ENCODE measurements at regions not wholly inside any gene's neighbourhood (a gene's known extent, or its start where the extent isn't known, plus 50 kb on each side); places are given as distances from the start of the nearest gene placed in this dataset.

GRCh38 chr19:31600731-31601295 is 251.6 kb upstream of the TSHZ3 start:
- H3K27ac ChIP-seq (ENCODE audit: low read depth, low read length) = no peak overlapping the region
- no peaks in the 10 kb centered on the region for H3K36me3 ChIP-seq (ENCODE audit: insufficient read depth, low read length)
- no peak for TF ChIP-seq CTCF (IDR thresholded peaks at IDR 0.05; ENCODE audit: extremely low read depth, low read depth, low read length)
- H4K20me1 ChIP-seq (ENCODE audit: insufficient read depth, low read length) = no peaks in the 10 kb centered on the region
- no peak overlapping the region for H3K4me2 ChIP-seq (ENCODE audit: insufficient read depth, low read length)
- H3K79me2 ChIP-seq (ENCODE audit: insufficient read depth, low read length) = no peaks in the 10 kb centered on the region
- H3K4me1 ChIP-seq (ENCODE audit: insufficient read depth, low read length) = no peaks in the 10 kb centered on the region
- no peak overlapping the region for H2AFZ ChIP-seq (ENCODE audit: low read length)
- H3K4me3 ChIP-seq (ENCODE audit: insufficient read depth, low read length) = no peak overlapping the region
- no peaks in the 10 kb centered on the region for H3K27me3 ChIP-seq (ENCODE audit: insufficient read depth, low read length)
- H3K9me3 ChIP-seq (ENCODE audit: low read depth, low read length) = no peaks in the 10 kb centered on the region
- DNase-seq (ENCODE audit: insufficient read length, low spot score, missing footprints) = no peak

GRCh38 chr19:31601855-31602254 is 252.6 kb upstream of the TSHZ3 start:
- no peak for TF ChIP-seq CTCF (IDR thresholded peaks at IDR 0.05; ENCODE audit: extremely low read depth, low read depth, low read length)
- no peaks in the 10 kb centered on the region for H3K79me2 ChIP-seq (ENCODE audit: insufficient read depth, low read length)
- no peaks in the 10 kb centered on the region for H3K36me3 ChIP-seq (ENCODE audit: insufficient read depth, low read length)

GRCh38 chr19:31602548-31602947 is 253.3 kb upstream of the TSHZ3 start:
- Histone ChIP-seq H3K4me2 (ENCODE audit: insufficient read depth, low read length) (no peak overlapping the region), H3K79me2 (ENCODE audit: insufficient read depth, low read length) (no peaks in the 10 kb centered on the region), H3K4me1 (ENCODE audit: insufficient read depth, low read length) (no peaks in the 10 kb centered on the region), H3K27ac (ENCODE audit: low read depth, low read length) (no peak overlapping the region), H3K9me3 (ENCODE audit: low read depth, low read length) (no peaks in the 10 kb centered on the region), H3K36me3 (ENCODE audit: insufficient read depth, low read length) (no peaks in the 10 kb centered on the region), H4K20me1 (ENCODE audit: insufficient read depth, low read length) (no peaks in the 10 kb centered on the region), H2AFZ (ENCODE audit: low read length) (no peak overlapping the region), H3K27me3 (ENCODE audit: insufficient read depth, low read length) (no peaks in the 10 kb centered on the region), H3K4me3 (ENCODE audit: insufficient read depth, low read length) (no peak overlapping the region)
- peak; percentile 29 for DNase-seq (ENCODE audit: insufficient read length, low spot score, missing footprints)
- TF ChIP-seq CTCF (IDR thresholded peaks at IDR 0.05; ENCODE audit: extremely low read depth, low read depth, low read length) = no peak

More at GRCh38 chr19:31601855-31602254, 252.6 kb upstream of the TSHZ3 start:
- no peak overlapping the region for H3K4me3 ChIP-seq (ENCODE audit: insufficient read depth, low read length)
- H3K4me2 ChIP-seq (ENCODE audit: insufficient read depth, low read length) = no peak overlapping the region
- no peaks in the 10 kb centered on the region for H3K4me1 ChIP-seq (ENCODE audit: insufficient read depth, low read length)
- H3K27me3 ChIP-seq (ENCODE audit: insufficient read depth, low read length) = no peaks in the 10 kb centered on the region
- DNase-seq (ENCODE audit: insufficient read length, low spot score, missing footprints) = no peak
- no peaks in the 10 kb centered on the region for H4K20me1 ChIP-seq (ENCODE audit: insufficient read depth, low read length)
- no peak overlapping the region for H2AFZ ChIP-seq (ENCODE audit: low read length)
- H3K27ac ChIP-seq (ENCODE audit: low read depth, low read length) = no peak overlapping the region
- H3K9me3 ChIP-seq (ENCODE audit: low read depth, low read length) = no peaks in the 10 kb centered on the region

GRCh38 chr19:31604493-31605040 is 255.3 kb upstream of the TSHZ3 start:
- no peak for DNase-seq (ENCODE audit: insufficient read length, low spot score, missing footprints)
- Histone ChIP-seq H3K79me2 (ENCODE audit: insufficient read depth, low read length) (no peaks in the 10 kb centered on the region), H3K4me3 (ENCODE audit: insufficient read depth, low read length) (no peak overlapping the region), H3K36me3 (ENCODE audit: insufficient read depth, low read length) (no peaks in the 10 kb centered on the region), H2AFZ (ENCODE audit: low read length) (no peak overlapping the region), H3K4me2 (ENCODE audit: insufficient read depth, low read length) (no peak overlapping the region), H3K27ac (ENCODE audit: low read depth, low read length) (no peak overlapping the region), H4K20me1 (ENCODE audit: insufficient read depth, low read length) (no peaks in the 10 kb centered on the region), H3K27me3 (ENCODE audit: insufficient read depth, low read length) (no peaks in the 10 kb centered on the region), H3K4me1 (ENCODE audit: insufficient read depth, low read length) (no peaks in the 10 kb centered on the region), H3K9me3 (ENCODE audit: low read depth, low read length) (no peaks in the 10 kb centered on the region)
- TF ChIP-seq CTCF (IDR thresholded peaks at IDR 0.05; ENCODE audit: extremely low read depth, low read depth, low read length) = no peak

Measured in osteoblast (primary cell).